OCI-LY3 (cell line): ENCODE measurements at regions not wholly inside any gene's neighbourhood (a gene's known extent, or its start where the extent isn't known, plus 50 kb on each side); places are given as distances from the start of the nearest gene placed in this dataset.

ENCODE experiments used
- EZH2phosphoT487 ChIP-seq: fragments of 200-600 bp; shearing (Covaris generic); IDR thresholded peaks from 2 replicates; pipeline ENCODE4 v1.6.1; 2018; ENCODE audit warnings: antibody characterized with exemption, mixed run types, low read depth
- TF ChIP-seq, protein P1 (sequence below): fragments of 200-600, 300-600 bp; sonication (generic); IDR thresholded peaks from 2 replicates; pipeline ENCODE4 v1.5.1; 2014; ENCODE audit warnings: antibody characterized with exemption, low read length, low read depth

DNA sequence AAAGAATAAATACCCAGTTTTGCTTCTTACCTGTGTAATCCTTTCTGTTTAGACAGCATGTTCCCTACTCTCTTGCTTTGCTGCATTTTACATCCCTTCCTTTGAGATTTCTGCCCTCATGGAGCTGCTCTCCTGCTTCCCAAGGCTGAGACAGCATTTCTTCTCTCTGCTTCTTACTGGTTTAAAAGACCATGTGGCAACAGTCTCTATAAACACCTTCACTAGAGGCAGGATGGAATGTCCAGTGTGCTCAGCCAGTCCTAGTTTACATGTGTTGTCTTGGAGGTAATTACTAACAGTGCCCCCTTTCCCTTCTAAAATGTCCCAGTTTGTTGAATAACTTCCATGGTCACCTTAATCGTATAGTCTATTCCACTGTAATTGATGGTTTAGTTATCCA lies 262.3 kb downstream of the CNTN3 start:
- TF ChIP-seq, protein P1, sequence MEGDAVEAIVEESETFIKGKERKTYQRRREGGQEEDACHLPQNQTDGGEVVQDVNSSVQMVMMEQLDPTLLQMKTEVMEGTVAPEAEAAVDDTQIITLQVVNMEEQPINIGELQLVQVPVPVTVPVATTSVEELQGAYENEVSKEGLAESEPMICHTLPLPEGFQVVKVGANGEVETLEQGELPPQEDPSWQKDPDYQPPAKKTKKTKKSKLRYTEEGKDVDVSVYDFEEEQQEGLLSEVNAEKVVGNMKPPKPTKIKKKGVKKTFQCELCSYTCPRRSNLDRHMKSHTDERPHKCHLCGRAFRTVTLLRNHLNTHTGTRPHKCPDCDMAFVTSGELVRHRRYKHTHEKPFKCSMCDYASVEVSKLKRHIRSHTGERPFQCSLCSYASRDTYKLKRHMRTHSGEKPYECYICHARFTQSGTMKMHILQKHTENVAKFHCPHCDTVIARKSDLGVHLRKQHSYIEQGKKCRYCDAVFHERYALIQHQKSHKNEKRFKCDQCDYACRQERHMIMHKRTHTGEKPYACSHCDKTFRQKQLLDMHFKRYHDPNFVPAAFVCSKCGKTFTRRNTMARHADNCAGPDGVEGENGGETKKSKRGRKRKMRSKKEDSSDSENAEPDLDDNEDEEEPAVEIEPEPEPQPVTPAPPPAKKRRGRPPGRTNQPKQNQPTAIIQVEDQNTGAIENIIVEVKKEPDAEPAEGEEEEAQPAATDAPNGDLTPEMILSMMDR = no peak
- TF ChIP-seq EZH2phosphoT487 = no peak
